SU-DHL-6 (cell line): ENCODE measurements at regions not wholly inside any gene's neighbourhood (a gene's known extent, or its start where the extent isn't known, plus 50 kb on each side); places are given as distances from the start of the nearest gene placed in this dataset.

ENCODE experiments used
- CTCF ChIP-seq: fragments of 200-600 bp; sonication (generic); IDR thresholded peaks from one replicate; pipeline ENCODE4 v1.5.1; 2017; ENCODE audit warnings: antibody characterized with exemption, mild to moderate bottlenecking, low read length, moderate library complexity; ENCODE audit not compliant: insufficient read depth, poor library complexity, severe bottlenecking
- EZH2phosphoT487 ChIP-seq: fragments of 200-600 bp; sonication (generic), shearing (Covaris generic); conservative IDR thresholded peaks from 2 replicates; pipeline ENCODE4 v1.6.1; 2018; ENCODE audit warnings: mild to moderate bottlenecking, antibody characterized with exemption, low read length, moderate library complexity, mixed read lengths

DNA sequence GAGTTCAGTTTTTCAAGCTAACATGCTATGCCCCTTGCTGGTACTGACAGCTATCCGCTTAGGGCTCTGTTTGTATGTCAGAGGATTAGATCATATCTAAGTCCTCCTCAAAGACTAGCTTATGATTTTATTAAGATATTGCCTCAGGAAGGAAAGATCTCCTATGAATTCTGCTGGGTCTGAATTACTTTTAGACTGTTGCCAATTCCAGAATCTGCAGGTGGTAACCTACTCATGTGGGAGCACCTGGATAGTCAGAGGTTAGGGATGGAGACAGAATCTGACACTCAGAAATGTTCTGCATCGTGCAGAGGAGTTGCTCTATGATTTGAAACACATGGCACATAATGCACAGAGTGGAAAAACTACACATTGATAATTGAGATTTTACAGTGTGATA, 843.4 kb downstream of the SLC6A15 start:
- TF ChIP-seq CTCF, result no peak
- TF ChIP-seq EZH2phosphoT487, result no peak
